HEK293 (cell line): ENCODE measurements at regions not wholly inside any gene's neighbourhood (a gene's known extent, or its start where the extent isn't known, plus 50 kb on each side); places are given as distances from the start of the nearest gene placed in this dataset.
A peak's percentile ranks its signal among the peaks of the same experiment; 100 is the strongest.

Experiments
- CTCF ChIP-seq: fragments of 450-650 bp; formaldehyde crosslinking; IDR thresholded peaks from 2 replicates; pipeline ENCODE4 v1.5.1; 2016; ENCODE audit warnings: missing biosample characterization, missing genetic modification characterization
- EGR2 ChIP-seq: fragments of 450-650 bp; formaldehyde crosslinking; IDR thresholded peaks from 2 replicates; pipeline ENCODE4 v1.5.1; 2016; ENCODE audit warnings: low read depth, missing biosample characterization, missing genetic modification characterization
- MZF1 ChIP-seq: fragments of 450-650 bp; formaldehyde crosslinking; IDR thresholded peaks from 2 replicates; pipeline ENCODE4 v1.5.1; 2017; ENCODE audit warnings: missing biosample characterization, missing genetic modification characterization, borderline replicate concordance
- SP2 ChIP-seq: fragments of 450-650 bp; formaldehyde crosslinking; IDR thresholded peaks from 2 replicates; pipeline ENCODE4 v1.5.1; 2016; ENCODE audit warnings: missing biosample characterization, missing genetic modification characterization
- YY1 ChIP-seq: fragments of 450-650 bp; formaldehyde crosslinking; IDR thresholded peaks from 2 replicates; pipeline ENCODE4 v1.5.1; 2018; ENCODE audit warnings: missing biosample characterization, missing genetic modification characterization
- ZBTB17 ChIP-seq: fragments of 450-650 bp; formaldehyde crosslinking; IDR thresholded peaks from 2 replicates; pipeline ENCODE4 v1.5.1; 2016; ENCODE audit warnings: missing biosample characterization, missing genetic modification characterization
- ZBTB48 ChIP-seq: fragments of 450-650 bp; formaldehyde crosslinking; IDR thresholded peaks from 2 replicates; pipeline ENCODE4 v1.5.1; 2016; ENCODE audit warnings: missing biosample characterization, missing genetic modification characterization
- ZFP37 ChIP-seq: fragments of 450-650 bp; formaldehyde crosslinking; IDR thresholded peaks from 2 replicates; pipeline ENCODE4 v1.5.1; 2016; ENCODE audit warnings: missing biosample characterization, missing genetic modification characterization
- ZNF112 ChIP-seq: fragments of 450-650 bp; formaldehyde crosslinking; IDR thresholded peaks from 2 replicates; pipeline ENCODE4 v1.5.0; 2017; ENCODE audit warnings: missing biosample characterization, missing genetic modification characterization
- ZNF157 ChIP-seq: fragments of 450-650 bp; formaldehyde crosslinking; IDR thresholded peaks from 2 replicates; pipeline ENCODE4 v1.5.1; 2016; ENCODE audit warnings: missing biosample characterization, missing genetic modification characterization
- ZNF175 ChIP-seq: fragments of 450-650 bp; formaldehyde crosslinking; IDR thresholded peaks from 2 replicates; pipeline ENCODE4 v1.5.1; 2016; ENCODE audit warnings: missing biosample characterization, missing genetic modification characterization
- ZNF184 ChIP-seq: fragments of 450-650 bp; IDR thresholded peaks from 2 replicates; pipeline ENCODE4 v1.5.1; 2018; ENCODE audit warnings: missing biosample characterization, mild to moderate bottlenecking, missing genetic modification characterization
- ZNF2 ChIP-seq: fragments of 450-650 bp; formaldehyde crosslinking; IDR thresholded peaks from 2 replicates; pipeline ENCODE4 v1.5.1; 2016; ENCODE audit warnings: missing biosample characterization, missing genetic modification characterization
- ZNF221 ChIP-seq: fragments of 450-650 bp; formaldehyde crosslinking; IDR thresholded peaks from 2 replicates; pipeline ENCODE4 v1.5.1; 2017; ENCODE audit warnings: missing biosample characterization, missing genetic modification characterization, borderline replicate concordance
- ZNF280C ChIP-seq: fragments of 450-650 bp; formaldehyde crosslinking; IDR thresholded peaks from 2 replicates; pipeline ENCODE4 v1.5.1; 2016; ENCODE audit warnings: missing biosample characterization, missing genetic modification characterization
- ZNF341 ChIP-seq: fragments of 450-650 bp; formaldehyde crosslinking; IDR thresholded peaks from 2 replicates; pipeline ENCODE4; 2016; ENCODE audit warnings: low read depth, missing biosample characterization, missing genetic modification characterization
- ZNF366 ChIP-seq: fragments of 450-650 bp; formaldehyde crosslinking; conservative IDR thresholded peaks from 2 replicates; pipeline ENCODE4 v1.5.1; 2016; ENCODE audit warnings: missing biosample characterization, missing genetic modification characterization
- ZNF423 ChIP-seq: fragments of 450-650 bp; formaldehyde crosslinking; IDR thresholded peaks from 2 replicates; pipeline ENCODE4 v1.5.1; 2016; ENCODE audit warnings: missing biosample characterization, missing genetic modification characterization
- ZNF521 ChIP-seq: fragments of 450-650 bp; formaldehyde crosslinking; IDR thresholded peaks from 2 replicates; pipeline ENCODE4 v1.5.1; 2017; ENCODE audit warnings: missing biosample characterization, mild to moderate bottlenecking, missing genetic modification characterization
- ZNF549 ChIP-seq: fragments of 450-650 bp; IDR thresholded peaks from 2 replicates; pipeline ENCODE4 v1.5.1; 2018; ENCODE audit warnings: missing biosample characterization, missing genetic modification characterization, mild to moderate bottlenecking, inconsistent platforms, moderate library complexity
- ZNF600 ChIP-seq: fragments of 450-650 bp; formaldehyde crosslinking; IDR thresholded peaks from 2 replicates; pipeline ENCODE4 v1.5.1; 2016; ENCODE audit warnings: missing biosample characterization, missing genetic modification characterization
- ZNF610 ChIP-seq: fragments of 450-650 bp; formaldehyde crosslinking; IDR thresholded peaks from 2 replicates; pipeline ENCODE4 v1.5.1; 2016; ENCODE audit warnings: missing biosample characterization, missing genetic modification characterization, borderline replicate concordance
- ZNF768 ChIP-seq: fragments of 450-650 bp; formaldehyde crosslinking; IDR thresholded peaks from 2 replicates; pipeline ENCODE4 v1.5.1; 2018; ENCODE audit warnings: missing biosample characterization, mild to moderate bottlenecking, missing genetic modification characterization
- ZNF837 ChIP-seq: fragments of 450-650 bp; formaldehyde crosslinking; IDR thresholded peaks from 2 replicates; pipeline ENCODE4 v1.5.1; 2016; ENCODE audit warnings: missing biosample characterization, missing genetic modification characterization
- TF ChIP-seq, protein P1 (sequence below): fragments of 450-650 bp; formaldehyde crosslinking; IDR thresholded peaks from 2 replicates; pipeline ENCODE4; 2016; ENCODE audit warnings: missing biosample characterization, missing genetic modification characterization
- TF ChIP-seq, protein P2 (sequence below): fragments of 450-650 bp; formaldehyde crosslinking; IDR thresholded peaks from 2 replicates; pipeline ENCODE4 v1.5.1; 2017; ENCODE audit warnings: missing biosample characterization, missing genetic modification characterization
- TF ChIP-seq, protein P3 (sequence below): fragments of 450-650 bp; formaldehyde crosslinking; IDR thresholded peaks from 2 replicates; pipeline ENCODE4 v1.5.1; 2016; ENCODE audit warnings: missing biosample characterization, missing genetic modification characterization
- TF ChIP-seq, protein P4 (sequence below): fragments of 450-650 bp; formaldehyde crosslinking; IDR thresholded peaks from 2 replicates; pipeline ENCODE4 v1.5.0; 2017; ENCODE audit warnings: missing biosample characterization, missing genetic modification characterization, borderline replicate concordance

GRCh38 chr17:72407336-72407909 is 286.6 kb downstream of the SOX9 start (continued):
- no peak for TF ChIP-seq ZNF280C (tag by site-specific recombination)
- peak; percentile 96 for TF ChIP-seq MZF1 (tag by site-specific recombination)
- peak; percentile 55; the same call in 1 of the 2 replicates for TF ChIP-seq ZBTB48 (tag by site-specific recombination)
- TF ChIP-seq, protein P1, sequence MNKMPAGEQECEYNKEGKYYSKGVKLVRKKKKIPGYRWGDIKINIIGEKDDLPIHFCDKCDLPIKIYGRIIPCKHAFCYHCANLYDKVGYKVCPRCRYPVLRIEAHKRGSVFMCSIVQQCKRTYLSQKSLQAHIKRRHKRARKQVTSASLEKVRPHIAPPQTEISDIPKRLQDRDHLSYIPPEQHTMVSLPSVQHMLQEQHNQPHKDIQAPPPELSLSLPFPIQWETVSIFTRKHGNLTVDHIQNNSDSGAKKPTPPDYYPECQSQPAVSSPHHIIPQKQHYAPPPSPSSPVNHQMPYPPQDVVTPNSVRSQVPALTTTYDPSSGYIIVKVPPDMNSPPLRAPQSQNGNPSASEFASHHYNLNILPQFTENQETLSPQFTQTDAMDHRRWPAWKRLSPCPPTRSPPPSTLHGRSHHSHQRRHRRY (tag by site-specific recombination): no peak
- TF ChIP-seq ZNF175 (tag by site-specific recombination): no peak
- no peak for TF ChIP-seq CTCF (tag by site-specific recombination)
- no peak for TF ChIP-seq ZNF521 (tag by site-specific recombination)
- TF ChIP-seq ZNF423: peak; percentile 93
- peak; percentile 68; the same call in 1 of the 2 replicates for TF ChIP-seq ZNF184 (tag by site-specific recombination)
- TF ChIP-seq ZBTB17: peak; percentile 61; the same call in 1 of the 2 replicates
- TF ChIP-seq, protein P2, sequence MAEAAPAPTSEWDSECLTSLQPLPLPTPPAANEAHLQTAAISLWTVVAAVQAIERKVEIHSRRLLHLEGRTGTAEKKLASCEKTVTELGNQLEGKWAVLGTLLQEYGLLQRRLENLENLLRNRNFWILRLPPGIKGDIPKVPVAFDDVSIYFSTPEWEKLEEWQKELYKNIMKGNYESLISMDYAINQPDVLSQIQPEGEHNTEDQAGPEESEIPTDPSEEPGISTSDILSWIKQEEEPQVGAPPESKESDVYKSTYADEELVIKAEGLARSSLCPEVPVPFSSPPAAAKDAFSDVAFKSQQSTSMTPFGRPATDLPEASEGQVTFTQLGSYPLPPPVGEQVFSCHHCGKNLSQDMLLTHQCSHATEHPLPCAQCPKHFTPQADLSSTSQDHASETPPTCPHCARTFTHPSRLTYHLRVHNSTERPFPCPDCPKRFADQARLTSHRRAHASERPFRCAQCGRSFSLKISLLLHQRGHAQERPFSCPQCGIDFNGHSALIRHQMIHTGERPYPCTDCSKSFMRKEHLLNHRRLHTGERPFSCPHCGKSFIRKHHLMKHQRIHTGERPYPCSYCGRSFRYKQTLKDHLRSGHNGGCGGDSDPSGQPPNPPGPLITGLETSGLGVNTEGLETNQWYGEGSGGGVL: peak; percentile 76
- no peak for TF ChIP-seq ZFP37 (tag by site-specific recombination)
- no peak for TF ChIP-seq ZNF610
- TF ChIP-seq, protein P3, sequence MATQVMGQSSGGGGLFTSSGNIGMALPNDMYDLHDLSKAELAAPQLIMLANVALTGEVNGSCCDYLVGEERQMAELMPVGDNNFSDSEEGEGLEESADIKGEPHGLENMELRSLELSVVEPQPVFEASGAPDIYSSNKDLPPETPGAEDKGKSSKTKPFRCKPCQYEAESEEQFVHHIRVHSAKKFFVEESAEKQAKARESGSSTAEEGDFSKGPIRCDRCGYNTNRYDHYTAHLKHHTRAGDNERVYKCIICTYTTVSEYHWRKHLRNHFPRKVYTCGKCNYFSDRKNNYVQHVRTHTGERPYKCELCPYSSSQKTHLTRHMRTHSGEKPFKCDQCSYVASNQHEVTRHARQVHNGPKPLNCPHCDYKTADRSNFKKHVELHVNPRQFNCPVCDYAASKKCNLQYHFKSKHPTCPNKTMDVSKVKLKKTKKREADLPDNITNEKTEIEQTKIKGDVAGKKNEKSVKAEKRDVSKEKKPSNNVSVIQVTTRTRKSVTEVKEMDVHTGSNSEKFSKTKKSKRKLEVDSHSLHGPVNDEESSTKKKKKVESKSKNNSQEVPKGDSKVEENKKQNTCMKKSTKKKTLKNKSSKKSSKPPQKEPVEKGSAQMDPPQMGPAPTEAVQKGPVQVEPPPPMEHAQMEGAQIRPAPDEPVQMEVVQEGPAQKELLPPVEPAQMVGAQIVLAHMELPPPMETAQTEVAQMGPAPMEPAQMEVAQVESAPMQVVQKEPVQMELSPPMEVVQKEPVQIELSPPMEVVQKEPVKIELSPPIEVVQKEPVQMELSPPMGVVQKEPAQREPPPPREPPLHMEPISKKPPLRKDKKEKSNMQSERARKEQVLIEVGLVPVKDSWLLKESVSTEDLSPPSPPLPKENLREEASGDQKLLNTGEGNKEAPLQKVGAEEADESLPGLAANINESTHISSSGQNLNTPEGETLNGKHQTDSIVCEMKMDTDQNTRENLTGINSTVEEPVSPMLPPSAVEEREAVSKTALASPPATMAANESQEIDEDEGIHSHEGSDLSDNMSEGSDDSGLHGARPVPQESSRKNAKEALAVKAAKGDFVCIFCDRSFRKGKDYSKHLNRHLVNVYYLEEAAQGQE (tag by site-specific recombination): no peak
- no peak for TF ChIP-seq EGR2 (tag by site-specific recombination)
- TF ChIP-seq ZNF341: peak; percentile 86
- no peak for TF ChIP-seq ZNF112 (tag by site-specific recombination)
- TF ChIP-seq ZNF157 (tag by site-specific recombination): no peak
- no peak for TF ChIP-seq ZNF837 (tag by site-specific recombination)
- TF ChIP-seq ZNF549 (tag by site-specific recombination): no peak
- peak; percentile 63 for TF ChIP-seq ZNF600 (tag by site-specific recombination)
- TF ChIP-seq, protein P4, sequence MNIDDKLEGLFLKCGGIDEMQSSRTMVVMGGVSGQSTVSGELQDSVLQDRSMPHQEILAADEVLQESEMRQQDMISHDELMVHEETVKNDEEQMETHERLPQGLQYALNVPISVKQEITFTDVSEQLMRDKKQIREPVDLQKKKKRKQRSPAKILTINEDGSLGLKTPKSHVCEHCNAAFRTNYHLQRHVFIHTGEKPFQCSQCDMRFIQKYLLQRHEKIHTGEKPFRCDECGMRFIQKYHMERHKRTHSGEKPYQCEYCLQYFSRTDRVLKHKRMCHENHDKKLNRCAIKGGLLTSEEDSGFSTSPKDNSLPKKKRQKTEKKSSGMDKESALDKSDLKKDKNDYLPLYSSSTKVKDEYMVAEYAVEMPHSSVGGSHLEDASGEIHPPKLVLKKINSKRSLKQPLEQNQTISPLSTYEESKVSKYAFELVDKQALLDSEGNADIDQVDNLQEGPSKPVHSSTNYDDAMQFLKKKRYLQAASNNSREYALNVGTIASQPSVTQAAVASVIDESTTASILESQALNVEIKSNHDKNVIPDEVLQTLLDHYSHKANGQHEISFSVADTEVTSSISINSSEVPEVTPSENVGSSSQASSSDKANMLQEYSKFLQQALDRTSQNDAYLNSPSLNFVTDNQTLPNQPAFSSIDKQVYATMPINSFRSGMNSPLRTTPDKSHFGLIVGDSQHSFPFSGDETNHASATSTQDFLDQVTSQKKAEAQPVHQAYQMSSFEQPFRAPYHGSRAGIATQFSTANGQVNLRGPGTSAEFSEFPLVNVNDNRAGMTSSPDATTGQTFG: no peak
- no peak for TF ChIP-seq YY1 (tag by site-specific recombination)
- TF ChIP-seq ZNF221 (tag by site-specific recombination): no peak
- no peak for TF ChIP-seq SP2 (tag by site-specific recombination)
- peak; percentile 48; the same call in 1 of the 2 replicates for TF ChIP-seq ZNF2 (tag by site-specific recombination)
- peak; percentile 81; the same call in 1 of the 2 replicates for TF ChIP-seq ZNF366
- no peak for TF ChIP-seq ZNF768 (tag by site-specific recombination)
